OCI-LY7 (cell line): ENCODE measurements at regions not wholly inside any gene's neighbourhood (a gene's known extent, or its start where the extent isn't known, plus 50 kb on each side); places are given as distances from the start of the nearest gene placed in this dataset.

Experiments used
- BruUV-seq: library from RNA; stranded (reverse); fragments of 400-500 nt; replicated peaks from 2 replicates; lab custom pipeline; 2021; lab: Mats Ljungman, UMichigan
- CTCF ChIA-PET: fragments of 300-600 bp; sonication (Branson Sonifier 250); formaldehyde crosslinking; loops from one replicate; lab custom pipeline; 2022; ENCODE audit warnings: antibody characterized with exemption; ENCODE audit not compliant: unreplicated experiment; lab: Charles Lee
- POLR2A ChIA-PET: fragments of 300-600 bp; sonication (Branson Sonifier 250); formaldehyde crosslinking; loops from one replicate; lab custom pipeline; 2022; ENCODE audit warnings: antibody characterized with exemption; lab: Charles Lee
- DNase-seq: peaks from one replicate; pipeline ENCODE4 v3.0.0-alpha.2; 2015; ENCODE audit warnings: low spot score
- H2AFZ ChIP-seq: fragments of 200-600 bp; sonication (generic), shearing (Covaris generic); 2 replicates; pipeline ENCODE4 v1.6.1; 2014; ENCODE audit warnings: mild to moderate bottlenecking, antibody characterized with exemption, low read length, moderate library complexity
- H3K27ac ChIP-seq: fragments of 200-600 bp; sonication (generic); 2 replicates; pipeline ENCODE4 v1.5.1; 2014; ENCODE audit warnings: mixed run types, low read depth, mild to moderate bottlenecking, moderate library complexity, low read length, inconsistent platforms; ENCODE audit not compliant: poor library complexity, severe bottlenecking
- H3K36me3 ChIP-seq: fragments of 200-600 bp; sonication (generic); 2 replicates; pipeline ENCODE4 v1.6.1; 2014; ENCODE audit warnings: mild to moderate bottlenecking, antibody characterized with exemption, low read length, moderate library complexity, mixed read lengths; ENCODE audit not compliant: insufficient read depth
- H3K4me1 ChIP-seq: fragments of 200-600 bp; sonication (generic); 2 replicates; pipeline ENCODE4 v1.5.1; 2014; ENCODE audit warnings: mild to moderate bottlenecking, low read length; ENCODE audit not compliant: insufficient read depth, poor library complexity, severe bottlenecking
- H3K4me2 ChIP-seq: fragments of 200-600 bp; sonication (generic); 2 replicates; pipeline ENCODE4 v1.6.1; 2014; ENCODE audit warnings: mild to moderate bottlenecking, low read length
- H3K4me3 ChIP-seq: fragments of 200-600 bp; sonication (generic); 2 replicates; pipeline ENCODE4 v1.5.1; 2014; ENCODE audit warnings: mild to moderate bottlenecking, low read depth, low read length; ENCODE audit not compliant: poor library complexity, severe bottlenecking
- H3K79me2 ChIP-seq: fragments of 200-600 bp; sonication (generic); 2 replicates; pipeline ENCODE4 v1.6.1; 2016; ENCODE audit warnings: low read depth, mild to moderate bottlenecking, low read length, moderate library complexity, mixed read lengths; ENCODE audit not compliant: insufficient read depth
- H3K9me2 ChIP-seq: fragments of 200-600 bp; sonication (generic); 2 replicates; pipeline ENCODE4 v1.6.1; 2016; ENCODE audit warnings: mild to moderate bottlenecking, low read length, mixed read lengths; ENCODE audit not compliant: insufficient read depth
- H3K9me3 ChIP-seq: fragments of 200-600 bp; sonication (generic); 2 replicates; pipeline ENCODE4 v1.6.1; 2014; ENCODE audit warnings: mild to moderate bottlenecking, mixed run types, low read length, mixed read lengths
- H4K20me1 ChIP-seq: fragments of 200-600 bp; sonication (generic); 2 replicates; pipeline ENCODE4 v1.6.1; 2014; ENCODE audit warnings: mild to moderate bottlenecking, antibody characterized with exemption, low read length, moderate library complexity, mixed read lengths; ENCODE audit not compliant: insufficient read depth
- EZH2phosphoT487 ChIP-seq: fragments of 200-600 bp; sonication (generic); IDR thresholded peaks from 2 replicates; pipeline ENCODE4 v1.6.1; 2018; ENCODE audit warnings: low read depth, borderline replicate concordance, mild to moderate bottlenecking, mixed run types, antibody characterized with exemption, low read length, moderate library complexity, mixed read lengths
- intact Hi-C: fragments of 100-400 bp; cut with micrococcal nuclease; formaldehyde crosslinking; loops from one replicate; pipeline ENCODE4 v1.10.0; 2022; ENCODE audit not compliant: unreplicated experiment
- TF ChIP-seq, protein P1 (sequence below): fragments of 200-600 bp; sonication (generic); conservative IDR thresholded peaks from 2 replicates; pipeline ENCODE4 v1.5.1; 2014; ENCODE audit warnings: mild to moderate bottlenecking, antibody characterized with exemption, low read length, moderate library complexity, mixed read lengths

DNA sequence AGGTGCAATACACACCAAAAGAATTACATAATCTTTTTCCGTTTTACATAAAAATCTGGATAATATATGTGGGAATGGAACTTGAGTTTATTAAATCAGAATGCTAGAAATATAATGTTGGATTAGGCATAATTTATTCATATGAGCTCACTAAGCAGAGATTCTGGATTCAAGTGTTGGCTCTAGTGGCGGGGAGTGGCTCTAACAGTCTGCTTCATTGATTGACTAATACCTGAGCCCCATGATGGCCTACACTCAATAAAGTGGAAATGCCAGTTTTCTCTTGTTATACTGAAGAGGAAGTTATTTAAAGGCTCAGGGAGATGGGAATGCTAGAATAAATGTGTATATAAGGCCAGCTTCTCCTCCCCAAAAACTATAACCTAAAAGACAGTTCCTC lies 285.5 kb upstream of the MOCS1 start:
- H3K9me3 ChIP-seq: no peaks in the 10 kb centered on the region
- no peak for TF ChIP-seq EZH2phosphoT487
- TF ChIP-seq, protein P1, sequence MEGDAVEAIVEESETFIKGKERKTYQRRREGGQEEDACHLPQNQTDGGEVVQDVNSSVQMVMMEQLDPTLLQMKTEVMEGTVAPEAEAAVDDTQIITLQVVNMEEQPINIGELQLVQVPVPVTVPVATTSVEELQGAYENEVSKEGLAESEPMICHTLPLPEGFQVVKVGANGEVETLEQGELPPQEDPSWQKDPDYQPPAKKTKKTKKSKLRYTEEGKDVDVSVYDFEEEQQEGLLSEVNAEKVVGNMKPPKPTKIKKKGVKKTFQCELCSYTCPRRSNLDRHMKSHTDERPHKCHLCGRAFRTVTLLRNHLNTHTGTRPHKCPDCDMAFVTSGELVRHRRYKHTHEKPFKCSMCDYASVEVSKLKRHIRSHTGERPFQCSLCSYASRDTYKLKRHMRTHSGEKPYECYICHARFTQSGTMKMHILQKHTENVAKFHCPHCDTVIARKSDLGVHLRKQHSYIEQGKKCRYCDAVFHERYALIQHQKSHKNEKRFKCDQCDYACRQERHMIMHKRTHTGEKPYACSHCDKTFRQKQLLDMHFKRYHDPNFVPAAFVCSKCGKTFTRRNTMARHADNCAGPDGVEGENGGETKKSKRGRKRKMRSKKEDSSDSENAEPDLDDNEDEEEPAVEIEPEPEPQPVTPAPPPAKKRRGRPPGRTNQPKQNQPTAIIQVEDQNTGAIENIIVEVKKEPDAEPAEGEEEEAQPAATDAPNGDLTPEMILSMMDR: no peak
- BruUV-seq: no TSS peak
- H2AFZ ChIP-seq: no peak overlapping the region
- H3K36me3 ChIP-seq: no peaks in the 10 kb centered on the region
- DNase-seq: no peak
- no peak overlapping the region for H3K4me3 ChIP-seq
- ChIA-PET POLR2A (interaction anchor here (0.7 to 1.3 kb wide), 2 partner anchors 10 to 749 kb away, joined by 3 read pairs; no protein-coding TSS in a partner anchor), CTCF (no interaction called here)
- H3K4me2 ChIP-seq: no peak overlapping the region
- no peaks in the 10 kb centered on the region for H3K4me1 ChIP-seq
- H4K20me1 ChIP-seq: no peaks in the 10 kb centered on the region
- H3K27ac ChIP-seq: no peak overlapping the region
- no peaks in the 10 kb centered on the region for H3K9me2 ChIP-seq
- H3K79me2 ChIP-seq: no peaks in the 10 kb centered on the region
- intact Hi-C loops: no loop called here

DNA sequence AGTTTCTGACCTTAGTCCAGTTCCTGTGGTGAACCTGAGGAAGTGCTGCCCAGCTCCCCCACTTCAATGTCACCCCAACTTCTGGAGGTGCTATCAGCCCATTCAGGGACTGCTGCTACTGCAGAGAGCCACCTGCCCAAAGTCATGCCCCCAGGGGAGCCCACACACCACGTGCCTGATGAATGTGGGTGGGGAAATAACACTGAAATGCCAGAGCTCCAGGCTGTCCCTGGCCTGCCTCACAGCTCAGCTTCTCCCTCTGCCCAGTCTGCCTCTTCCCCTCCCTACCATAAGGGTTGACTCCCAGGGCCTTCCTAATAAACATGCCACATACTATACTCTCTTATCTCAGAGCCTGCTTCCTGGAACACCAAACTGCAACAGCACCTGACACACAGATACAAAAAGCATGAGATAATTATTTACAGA lies 276.4 kb upstream of the MOCS1 start:
- H3K4me2 ChIP-seq: no peak overlapping the region
- BruUV-seq: no TSS peak
- TF ChIP-seq, protein P1: no peak
- no peak for TF ChIP-seq EZH2phosphoT487

DNA sequence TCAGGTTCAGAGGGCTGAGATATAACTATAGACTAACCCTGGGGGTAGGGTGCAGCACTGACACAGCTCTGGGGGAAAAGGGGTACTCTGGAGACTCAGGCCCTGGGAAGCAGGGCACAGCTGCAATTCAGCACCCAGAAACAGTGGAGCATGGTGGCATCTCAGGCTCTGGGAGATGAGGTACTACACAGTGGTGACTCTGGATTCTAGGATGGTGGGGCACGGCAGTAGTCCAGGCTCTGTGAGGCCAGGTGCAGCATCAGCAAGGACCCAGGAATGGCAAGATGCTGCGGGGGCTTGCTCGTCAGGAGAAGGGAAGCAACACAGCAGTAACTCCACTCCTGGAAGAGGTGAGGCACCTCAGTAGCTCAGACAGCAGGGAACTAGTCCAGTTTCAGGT lies 271.5 kb upstream of the MOCS1 start:
- CTCF ChIA-PET: no interaction called here

More for the DNA sequence above, 276.4 kb upstream of the MOCS1 start:
- Histone ChIP-seq H3K9me2 (no peaks in the 10 kb centered on the region), H3K27ac (no peak overlapping the region), H3K36me3 (no peaks in the 10 kb centered on the region), H3K4me3 (no peak overlapping the region), H3K9me3 (no peaks in the 10 kb centered on the region), H3K4me1 (no peaks in the 10 kb centered on the region), H2AFZ (no peak overlapping the region), H3K79me2 (no peaks in the 10 kb centered on the region), H4K20me1 (no peaks in the 10 kb centered on the region)
- CTCF ChIA-PET: no interaction called here
- intact Hi-C loops: no loop called here
- DNase-seq: no peak
- POLR2A ChIA-PET: no interaction called here

More for the DNA sequence above, 271.5 kb upstream of the MOCS1 start:
- Histone ChIP-seq H4K20me1 (no peaks in the 10 kb centered on the region), H3K79me2 (no peaks in the 10 kb centered on the region), H2AFZ (no peak overlapping the region), H3K9me2 (no peaks in the 10 kb centered on the region), H3K4me2 (no peak overlapping the region), H3K27ac (no peak overlapping the region), H3K9me3 (no peaks in the 10 kb centered on the region), H3K4me1 (no peaks in the 10 kb centered on the region), H3K4me3 (no peak overlapping the region), H3K36me3 (no peaks in the 10 kb centered on the region)
- intact Hi-C loops: no loop called here
- TF ChIP-seq, protein P1: no peak
- TF ChIP-seq EZH2phosphoT487: no peak
- BruUV-seq: no TSS peak
- no peak for DNase-seq
- POLR2A ChIA-PET: no interaction called here
